Thyroid gland (tissue), 4 donors: ENCODE measurements at regions not wholly inside any gene's neighbourhood (a gene's known extent, or its start where the extent isn't known, plus 50 kb on each side); places are given as distances from the start of the nearest gene placed in this dataset.

Experiments
- CTCF ChIP-seq, 6 experiments: fragments of 200-600 bp in 3 of 6; fragments of 450-650 bp in 3 of 6; sonication (generic) in 3 of 6; IDR thresholded peaks; one replicate each; pipeline ENCODE4 v1.5.1; 2016 to 2019; ENCODE audit warnings: antibody characterized with exemption in 6 of 6, mild to moderate bottlenecking in 2 of 6, inconsistent platforms in 1 of 6, moderate library complexity in 1 of 6
- POLR2A ChIP-seq, 2 donors: fragments of 450-650 bp; IDR thresholded peaks; one replicate each; pipeline ENCODE4 v1.6.1; 2017; ENCODE audit warnings: antibody characterized with exemption in 2 of 2, mild to moderate bottlenecking in 2 of 2, moderate library complexity in 1 of 2

DNA sequence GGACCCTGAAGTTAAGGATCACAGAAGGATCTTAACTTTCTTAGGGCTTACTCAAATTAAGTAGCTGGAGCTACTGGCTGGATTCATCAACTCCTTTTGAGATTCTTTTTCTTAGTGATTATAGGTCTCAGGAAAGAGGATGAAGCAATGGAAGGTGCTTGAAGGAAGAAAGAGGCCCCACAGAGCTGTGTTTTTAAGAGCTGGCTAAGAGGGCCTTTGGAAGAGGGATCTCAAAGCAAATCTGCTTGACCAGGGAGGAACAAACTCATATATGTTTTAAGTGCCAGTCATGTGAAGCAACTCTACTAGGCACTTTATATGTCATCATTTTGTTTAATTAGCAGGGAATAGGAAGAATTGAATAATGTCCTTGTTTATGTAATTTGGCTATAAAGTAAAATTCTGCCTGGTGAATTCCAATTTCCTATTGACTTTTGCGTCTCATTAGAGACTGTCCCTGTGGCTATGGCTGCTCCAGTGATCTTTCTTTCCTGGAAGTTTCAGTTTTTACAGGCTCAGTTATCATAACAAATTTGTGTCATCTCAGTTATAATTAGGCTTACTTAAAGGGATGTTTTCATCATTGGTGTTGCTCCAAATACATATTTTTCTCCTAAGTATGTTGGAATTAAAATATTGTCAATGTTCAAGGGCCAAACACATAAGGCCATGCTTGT lies 222.8 kb upstream of the CITED2 start:
- no peak for TF ChIP-seq CTCF (IDR thresholded peaks at IDR 0.05)
- no peak for TF ChIP-seq POLR2A (IDR thresholded peaks at IDR 0.05)
